GM12872 (cell line): ENCODE measurements at regions not wholly inside any gene's neighbourhood (a gene's known extent, or its start where the extent isn't known, plus 50 kb on each side); places are given as distances from the start of the nearest gene placed in this dataset.

Experiments
- TF ChIP-seq, protein P1 (sequence below): IDR thresholded peaks from 3 replicates; pipeline ENCODE4 v1.5.1; 2011; ENCODE audit warnings: low read depth, mild to moderate bottlenecking, low read length, moderate library complexity; ENCODE audit not compliant: insufficient read depth

DNA sequence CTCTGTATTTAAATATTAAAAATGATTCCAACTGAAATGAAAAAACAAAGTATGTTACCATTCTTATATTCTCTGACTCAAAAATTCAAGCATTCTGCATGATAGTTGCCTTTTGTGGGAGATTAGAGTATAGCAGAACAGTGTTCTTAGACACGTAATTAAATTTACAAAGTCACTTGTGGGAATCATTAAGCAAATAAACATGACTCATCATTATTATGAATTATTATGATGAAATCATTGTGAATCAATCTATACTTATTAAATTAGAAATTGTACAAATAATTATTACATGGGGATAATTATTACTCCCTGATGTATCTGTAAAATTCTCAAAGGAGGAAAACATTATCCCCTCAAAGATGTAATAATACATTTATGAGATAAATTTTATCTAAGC is 358.9 kb upstream of the FSTL5 start:
- TF ChIP-seq, protein P1, sequence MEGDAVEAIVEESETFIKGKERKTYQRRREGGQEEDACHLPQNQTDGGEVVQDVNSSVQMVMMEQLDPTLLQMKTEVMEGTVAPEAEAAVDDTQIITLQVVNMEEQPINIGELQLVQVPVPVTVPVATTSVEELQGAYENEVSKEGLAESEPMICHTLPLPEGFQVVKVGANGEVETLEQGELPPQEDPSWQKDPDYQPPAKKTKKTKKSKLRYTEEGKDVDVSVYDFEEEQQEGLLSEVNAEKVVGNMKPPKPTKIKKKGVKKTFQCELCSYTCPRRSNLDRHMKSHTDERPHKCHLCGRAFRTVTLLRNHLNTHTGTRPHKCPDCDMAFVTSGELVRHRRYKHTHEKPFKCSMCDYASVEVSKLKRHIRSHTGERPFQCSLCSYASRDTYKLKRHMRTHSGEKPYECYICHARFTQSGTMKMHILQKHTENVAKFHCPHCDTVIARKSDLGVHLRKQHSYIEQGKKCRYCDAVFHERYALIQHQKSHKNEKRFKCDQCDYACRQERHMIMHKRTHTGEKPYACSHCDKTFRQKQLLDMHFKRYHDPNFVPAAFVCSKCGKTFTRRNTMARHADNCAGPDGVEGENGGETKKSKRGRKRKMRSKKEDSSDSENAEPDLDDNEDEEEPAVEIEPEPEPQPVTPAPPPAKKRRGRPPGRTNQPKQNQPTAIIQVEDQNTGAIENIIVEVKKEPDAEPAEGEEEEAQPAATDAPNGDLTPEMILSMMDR: no peak

DNA sequence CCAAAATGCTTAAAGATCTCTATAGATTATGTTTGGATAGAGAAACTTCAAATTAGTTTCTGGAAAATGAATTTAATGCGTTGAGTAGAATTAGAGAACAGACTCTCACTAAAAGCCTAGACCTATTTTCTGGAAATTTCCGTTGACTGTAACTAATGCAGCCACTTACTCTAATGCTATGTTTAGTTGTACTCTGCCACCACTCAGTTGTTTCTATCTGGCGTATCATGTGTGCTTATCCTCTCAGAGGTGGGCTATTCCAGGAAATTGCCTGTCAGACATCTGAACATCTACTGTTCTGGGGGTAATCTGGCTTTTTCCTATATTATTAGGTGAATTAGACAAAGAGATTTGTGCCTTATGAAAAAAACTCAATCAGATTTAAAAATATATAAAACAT is 347.1 kb upstream of the FSTL5 start:
- TF ChIP-seq, protein P1: no peak

DNA sequence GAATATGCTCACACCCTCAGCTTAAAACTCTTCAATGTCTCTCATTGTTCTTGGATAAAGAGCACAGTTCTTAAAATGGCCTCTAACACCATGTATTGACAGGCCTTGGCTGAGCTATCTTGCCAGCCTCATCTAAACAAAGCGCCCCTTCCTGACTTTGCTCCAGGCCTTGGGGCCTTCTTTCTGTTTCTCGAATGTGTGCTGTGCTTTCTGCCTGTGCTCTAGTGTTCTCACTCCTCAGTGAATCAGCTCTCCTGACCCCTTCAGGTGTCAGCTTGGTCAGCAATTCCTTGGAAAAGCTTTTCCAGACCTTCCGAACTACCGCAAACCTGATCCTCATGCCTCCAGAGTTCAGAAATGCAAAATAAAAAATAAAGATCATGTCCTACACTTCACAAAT is 346.3 kb upstream of the FSTL5 start:
- TF ChIP-seq, protein P1: no peak

DNA sequence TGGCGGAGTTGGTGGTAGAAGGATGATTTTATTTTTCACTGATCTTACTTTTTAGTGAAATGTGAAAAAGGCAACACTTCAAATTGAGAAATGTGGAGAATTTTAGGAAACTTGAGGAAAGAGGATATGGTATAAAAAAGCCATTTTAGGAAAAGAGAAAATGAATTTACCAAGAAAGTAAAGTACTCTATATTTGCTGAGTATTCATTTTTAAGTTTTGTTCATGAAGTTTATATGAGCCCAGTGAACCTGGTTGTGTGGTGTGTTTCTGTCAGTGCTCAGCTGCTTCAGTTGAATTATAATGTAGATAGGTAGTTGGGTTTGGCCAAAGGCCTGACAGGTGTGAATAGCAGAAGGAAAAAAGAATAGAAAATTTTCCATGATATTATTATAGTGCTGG is 345.5 kb upstream of the FSTL5 start:
- TF ChIP-seq, protein P1: no peak

DNA sequence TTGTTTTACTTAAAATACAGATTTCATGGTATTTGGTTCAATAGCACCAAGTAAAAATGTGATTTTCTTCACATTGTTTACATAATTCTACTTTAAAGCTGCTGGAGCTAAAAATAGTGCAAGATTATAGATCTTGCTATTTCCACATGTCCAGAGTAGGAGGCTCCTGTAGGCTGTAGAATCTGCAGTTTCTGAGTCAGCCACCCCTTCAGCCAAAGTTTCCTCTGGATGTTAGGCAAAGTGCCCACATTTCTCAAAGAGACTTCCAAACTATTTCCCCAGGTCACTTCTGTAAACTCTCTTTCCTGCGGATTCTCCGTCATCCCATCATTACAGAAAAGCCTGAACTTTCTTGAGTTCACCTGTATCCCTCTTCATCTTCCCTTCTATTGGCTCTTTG is 342.5 kb upstream of the FSTL5 start:
- TF ChIP-seq, protein P1: no peak

DNA sequence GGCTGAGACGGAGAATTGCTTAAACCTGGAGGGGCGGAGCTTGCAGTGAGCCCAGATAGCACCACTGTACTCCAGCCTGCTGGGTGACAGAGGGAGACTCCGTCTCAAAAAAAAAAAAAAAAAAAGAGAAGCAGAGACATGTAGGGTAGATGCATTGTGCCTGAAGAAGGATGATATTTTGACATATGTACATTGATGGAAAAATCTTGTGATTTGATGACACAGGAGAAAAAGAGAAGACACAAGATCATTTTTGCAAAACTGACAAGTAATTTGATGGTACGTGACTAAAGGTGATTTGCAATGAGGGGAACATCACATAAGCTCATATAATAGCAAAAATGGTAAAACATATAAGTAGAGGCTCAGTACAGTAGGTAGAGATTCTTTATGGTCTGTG is 340.1 kb upstream of the FSTL5 start:
- TF ChIP-seq, protein P1: no peak

DNA sequence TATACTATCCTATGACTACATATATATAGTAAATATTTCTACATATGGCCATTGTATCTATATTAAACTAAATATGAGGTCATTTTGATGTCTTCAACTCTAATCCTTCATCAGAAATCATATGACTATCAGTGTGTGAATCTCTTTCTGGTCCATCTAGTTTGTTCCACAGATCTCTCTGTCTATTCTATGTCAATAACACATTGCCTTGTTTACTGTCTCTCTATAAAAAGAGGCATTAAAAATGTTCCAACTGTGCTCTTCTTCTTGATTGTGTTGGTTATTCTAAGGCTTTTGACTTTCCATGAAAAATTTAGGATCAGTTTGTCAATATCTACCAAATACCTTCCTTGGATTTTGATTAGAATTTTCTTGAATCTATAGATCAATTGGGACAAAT is 338.3 kb upstream of the FSTL5 start:
- TF ChIP-seq, protein P1: no peak

DNA sequence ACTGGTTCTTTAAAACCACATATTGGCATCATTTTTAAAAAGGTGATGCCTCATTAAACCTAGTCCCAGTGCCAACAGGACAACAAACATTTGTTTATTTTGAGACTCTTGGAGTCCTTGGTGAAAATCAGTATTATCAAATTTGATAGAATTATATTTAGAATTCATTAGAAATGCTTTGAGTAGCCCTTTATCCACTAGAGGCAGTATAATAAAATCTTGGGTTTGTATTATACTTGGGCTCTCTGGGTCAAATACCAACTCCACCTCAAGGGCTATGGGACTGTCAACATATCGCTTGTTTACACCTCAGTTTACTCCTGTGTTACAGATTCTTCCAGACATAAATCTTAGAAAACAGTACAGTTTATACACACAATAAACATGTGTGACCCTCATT is 335.7 kb upstream of the FSTL5 start:
- TF ChIP-seq, protein P1: peak; percentile 34; the same call in 2 of the 3 replicates
